WTC11 (cell line): ENCODE measurements at regions not wholly inside any gene's neighbourhood (a gene's known extent, or its start where the extent isn't known, plus 50 kb on each side); places are given as distances from the start of the nearest gene placed in this dataset.

Experiments
- ATAC-seq: fragments of 200-7000 bp; cut with Tn5 transposase; 2 replicates; pipeline ENCODE4 v1.10.0; 2021; ENCODE audit warnings: mild to moderate bottlenecking, moderate library complexity
- CTCF ChIA-PET: fragments of 300-600 bp; sonication (Branson Sonifier 250); formaldehyde crosslinking; loops from one replicate; lab custom pipeline; 2021; ENCODE audit warnings: antibody characterized with exemption; lab: Charles Lee
- POLR2A ChIA-PET: fragments of 350-600 bp; sonication (Branson Sonifier 250); formaldehyde crosslinking; loops from one replicate; lab custom pipeline; 2021; ENCODE audit warnings: antibody characterized with exemption; lab: Charles Lee
- DNase-seq: peaks from one replicate; pipeline ENCODE4 v3.0.0; 2021; ENCODE audit warnings: low spot score
- H3K27ac Mint-ChIP-seq: 2 replicates; pipeline ENCODE4 v1.8.0; 2021; ENCODE audit warnings: mixed read lengths
- H3K27me3 Mint-ChIP-seq: 2 replicates; pipeline ENCODE4 v1.8.0; 2021; ENCODE audit warnings: low read depth, mild to moderate bottlenecking, moderate library complexity, mixed read lengths
- H3K36me3 Mint-ChIP-seq: 2 replicates; pipeline ENCODE4 v1.8.0; 2021; ENCODE audit warnings: mixed read lengths
- H3K4me1 Mint-ChIP-seq: 2 replicates; pipeline ENCODE4 v1.8.0; 2022; ENCODE audit warnings: mixed read lengths
- H3K4me3 Mint-ChIP-seq: 2 replicates; pipeline ENCODE4 v1.8.0; 2021; ENCODE audit warnings: mild to moderate bottlenecking, moderate library complexity, mixed read lengths
- H3K9me3 Mint-ChIP-seq: 2 replicates; pipeline ENCODE4 v1.8.0; 2021; ENCODE audit warnings: mixed read lengths
- ATF1 ChIP-seq: sonication (generic); formaldehyde crosslinking; IDR thresholded peaks from 2 replicates; pipeline ENCODE4 v1.8.1; 2023; ENCODE audit warnings: mild to moderate bottlenecking, moderate library complexity, missing genetic modification reagents
- ATF2 ChIP-seq: sonication (generic); formaldehyde crosslinking; IDR thresholded peaks from 2 replicates; pipeline ENCODE4 v1.8.1; 2022; ENCODE audit warnings: low read depth, missing genetic modification reagents, borderline replicate concordance
- CBFB ChIP-seq: sonication (generic); formaldehyde crosslinking; IDR thresholded peaks from 2 replicates; pipeline ENCODE4 v1.8.1; 2022; ENCODE audit warnings: mild to moderate bottlenecking, low read depth, missing genetic modification reagents
- FOXP1 ChIP-seq: sonication (generic); formaldehyde crosslinking; IDR thresholded peaks from 2 replicates; pipeline ENCODE4 v1.8.0; 2022; ENCODE audit warnings: missing genetic modification reagents, mild to moderate bottlenecking, moderate library complexity, borderline replicate concordance
- JAZF1 ChIP-seq: fragments of 250-450 bp; sonication (Bioruptor Pico); IDR thresholded peaks from 2 replicates; pipeline ENCODE4 v1.9.0; 2021; ENCODE audit warnings: moderate library complexity, mild to moderate bottlenecking, inconsistent platforms
- KAT7 ChIP-seq: sonication (generic); formaldehyde crosslinking; IDR thresholded peaks from 2 replicates; pipeline ENCODE4 v1.8.1; 2023; ENCODE audit warnings: missing genetic modification reagents, mild to moderate bottlenecking, borderline replicate concordance
- MLX ChIP-seq: sonication (generic); formaldehyde crosslinking; IDR thresholded peaks from 2 replicates; pipeline ENCODE4 v1.8.1; 2023; ENCODE audit warnings: mild to moderate bottlenecking, missing genetic modification reagents, moderate library complexity
- NR2C2 ChIP-seq: sonication (generic); formaldehyde crosslinking; IDR thresholded peaks from 2 replicates; pipeline ENCODE4 v1.8.0; 2022; ENCODE audit warnings: mild to moderate bottlenecking, missing genetic modification reagents
- PRDM15 ChIP-seq: sonication (generic); formaldehyde crosslinking; IDR thresholded peaks from 2 replicates; pipeline ENCODE4 v1.8.0; 2022; ENCODE audit warnings: missing genetic modification reagents
- STAT6 ChIP-seq: sonication (generic); formaldehyde crosslinking; conservative IDR thresholded peaks from 2 replicates; pipeline ENCODE4 v1.8.1; 2023; ENCODE audit warnings: mild to moderate bottlenecking, low read depth, missing genetic modification reagents, moderate library complexity
- ZBTB21 ChIP-seq: sonication (generic); formaldehyde crosslinking; IDR thresholded peaks from 2 replicates; pipeline ENCODE4 v1.8.1; 2023; ENCODE audit warnings: mild to moderate bottlenecking, missing genetic modification reagents, borderline replicate concordance
- ZNF219 ChIP-seq: sonication (generic); formaldehyde crosslinking; IDR thresholded peaks from 2 replicates; pipeline ENCODE4 v1.8.0; 2023; ENCODE audit warnings: missing genetic modification reagents, mild to moderate bottlenecking, borderline replicate concordance
- ZNF281 ChIP-seq: sonication (generic); formaldehyde crosslinking; IDR thresholded peaks from 2 replicates; pipeline ENCODE4 v1.8.0; 2023; ENCODE audit warnings: mild to moderate bottlenecking, missing genetic modification reagents
- ZNF423 ChIP-seq: fragments of 250-450 bp; sonication (Bioruptor Pico); IDR thresholded peaks from 2 replicates; pipeline ENCODE4 v2.1.2; 2022; ENCODE audit warnings: mild to moderate bottlenecking, moderate library complexity
- ZNF532 ChIP-seq: fragments of 250-450 bp; sonication (Bioruptor Pico); IDR thresholded peaks from 2 replicates; pipeline ENCODE4 v1.9.0; 2021; ENCODE audit warnings: mild to moderate bottlenecking, borderline replicate concordance

GRCh38 chr2:139574371-139574770 is 794.2 kb upstream of the NXPH2 start (continued):
- TF ChIP-seq ATF1 = no peak
- TF ChIP-seq ZBTB21 (CRISPR knock-in tag) = no peak
- no peak for TF ChIP-seq ATF2 (CRISPR knock-in tag)

GRCh38 chr2:139556789-139557188 is 776.6 kb upstream of the NXPH2 start:
- DNase-seq = no peak
- no peaks in the 10 kb centered on the region; the same call in 1 of the 2 replicates for H3K36me3 Mint-ChIP-seq
- no peaks in the 10 kb centered on the region for H3K27me3 Mint-ChIP-seq
- ATAC-seq = no peak
- H3K4me3 Mint-ChIP-seq = no peak overlapping the region
- TF ChIP-seq PRDM15 (no peak), ZNF281 (CRISPR knock-in tag) (no peak), ZNF219 (CRISPR knock-in tag) (no peak), CBFB (no peak), MLX (CRISPR knock-in tag) (no peak), NR2C2 (CRISPR knock-in tag) (no peak)
- TF ChIP-seq, all 79 proteins: peak for 0
- Mint-ChIP-seq H3K9me3 (no peaks in the 10 kb centered on the region), H3K4me1 (no peaks in the 10 kb centered on the region), H3K27ac (no peak overlapping the region)
- CTCF ChIA-PET = no interaction called here
- POLR2A ChIA-PET = no interaction called here

GRCh38 chr2:139550873-139551272 is 770.7 kb upstream of the NXPH2 start:
- ATAC-seq = no peak
- POLR2A ChIA-PET = no interaction called here
- Mint-ChIP-seq H3K27ac (no peak overlapping the region), H3K27me3 (no peaks in the 10 kb centered on the region), H3K4me3 (no peak overlapping the region), H3K4me1 (no peaks in the 10 kb centered on the region), H3K36me3 (peaks cover 11% of the 10 kb centered on the region; the same call in 1 of the 2 replicates), H3K9me3 (peaks cover 16% of the 10 kb centered on the region)
- DNase-seq = no peak
- CTCF ChIA-PET = no interaction called here
- TF ChIP-seq STAT6 (CRISPR knock-in tag) (no peak), ZNF423 (CRISPR knock-in tag) (no peak), ZNF532 (CRISPR knock-in tag) (no peak), JAZF1 (CRISPR knock-in tag) (no peak), FOXP1 (CRISPR knock-in tag) (no peak), KAT7 (CRISPR knock-in tag) (no peak)
